ENCODE measurements at regions not wholly inside any gene's neighbourhood (a gene's known extent, or its start where the extent isn't known, plus 50 kb on each side); places are given as distances from the start of the nearest gene placed in this dataset.

GRCh38 chr2:211258646-211259335 is 702.4 kb downstream of the CPS1 start (continued):
- TF ChIP-seq CHD1 (IDR thresholded peaks at IDR 0.05; ENCODE audit: low read depth, low read length) (no peak), E2F6 (IDR thresholded peaks at IDR 0.05) (no peak), BRCA1 (IDR thresholded peaks at IDR 0.05; ENCODE audit: low read depth, low read length) (no peak), SUZ12 (IDR thresholded peaks at IDR 0.05; ENCODE audit: low read length) (no peak)
